NCI-H2171 treated with DMSO at 0.1 percent for 48 hours (cell line): ENCODE measurements at regions not wholly inside any gene's neighbourhood (a gene's known extent, or its start where the extent isn't known, plus 50 kb on each side); places are given as distances from the start of the nearest gene placed in this dataset.

Experiments
- DNase-seq: peaks from one replicate; lab custom pipeline; 2025; lab: John Stamatoyannopoulos, UW

GRCh38 chr20:23174821-23175220, 88.7 kb upstream of the CD93 start:
- DNase-seq: no peak

GRCh38 chr20:23167431-23167830, 81.3 kb upstream of the CD93 start:
- DNase-seq: no peak

GRCh38 chr20:23166563-23166962, 80.4 kb upstream of the CD93 start:
- no peak for DNase-seq

- no peak for DNase-seq
Observed at GRCh38 chr20:23165964-23166363, 79.8 kb upstream of the CD93 start.

GRCh38 chr20:23165307-23165750, 79.2 kb upstream of the CD93 start:
- DNase-seq: no peak

- DNase-seq: no peak
Observed at GRCh38 chr20:23164176-23164601, 78.1 kb upstream of the CD93 start.

- no peak for DNase-seq
Observed at GRCh38 chr20:23163562-23163961, 77.4 kb upstream of the CD93 start.

GRCh38 chr20:23162887-23163286, 76.8 kb upstream of the CD93 start:
- no peak for DNase-seq

GRCh38 chr20:23161968-23162696, 76.0 kb upstream of the CD93 start:
- peak; percentile 73 for DNase-seq

GRCh38 chr20:23161244-23161891, 75.2 kb upstream of the CD93 start:
- no peak for DNase-seq

- DNase-seq: no peak
Observed at GRCh38 chr20:23160536-23161243, 74.6 kb upstream of the CD93 start.

GRCh38 chr20:23159947-23160318, 73.8 kb upstream of the CD93 start:
- no peak for DNase-seq

GRCh38 chr20:23159256-23159946, 73.3 kb upstream of the CD93 start:
- DNase-seq: no peak

- no peak for DNase-seq
Observed at GRCh38 chr20:23157734-23158133, 71.6 kb upstream of the CD93 start.

GRCh38 chr20:23156842-23157423, 70.8 kb upstream of the CD93 start:
- DNase-seq: no peak

- DNase-seq: no peak
Observed at GRCh38 chr20:23156170-23156841, 70.2 kb upstream of the CD93 start.

GRCh38 chr20:23155141-23155590, 69.0 kb upstream of the CD93 start:
- DNase-seq: no peak

- DNase-seq: no peak
Observed at GRCh38 chr20:23153696-23154341, 67.7 kb upstream of the CD93 start.

GRCh38 chr20:23152902-23153301, 66.8 kb upstream of the CD93 start:
- DNase-seq: no peak

- no peak for DNase-seq
Observed at GRCh38 chr20:23152308-23152892, 66.3 kb upstream of the CD93 start.

- no peak for DNase-seq
Observed at GRCh38 chr20:23151885-23152284, 65.8 kb upstream of the CD93 start.
